Stimulated activated CD8-positive, alpha-beta memory T cell treated with anti-CD3 and anti-CD28 coated beads, Interleukin-4, amount 100 ng/mL, for 48 hours (primary cell): ENCODE measurements at regions not wholly inside any gene's neighbourhood (a gene's known extent, or its start where the extent isn't known, plus 50 kb on each side); places are given as distances from the start of the nearest gene placed in this dataset.

ENCODE experiments used
- DNase-seq: peaks from one replicate; pipeline ENCODE4 v3.0.0-alpha.2; 2020

DNA sequence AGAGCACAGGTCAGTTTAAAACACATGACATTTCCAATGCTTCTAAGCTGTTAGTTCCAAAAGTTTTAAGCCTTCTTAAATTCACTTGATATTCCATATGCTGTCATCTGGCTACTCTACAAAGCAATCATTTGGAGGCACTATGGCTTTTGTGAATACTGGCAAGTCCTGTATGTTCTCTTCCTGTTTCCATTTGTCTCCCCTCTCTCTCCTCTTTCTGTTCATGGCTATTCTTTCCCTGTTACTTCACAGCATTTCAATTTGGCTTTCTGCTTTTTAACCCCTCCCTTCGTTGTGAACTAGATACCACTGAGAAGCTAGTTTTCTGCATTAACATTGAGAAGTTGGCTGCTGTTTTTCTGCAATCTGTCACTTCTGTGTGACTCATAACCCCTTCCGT lies 1337.2 kb upstream of the CELF4 start:
- no peak for DNase-seq

- DNase-seq: no peak
These were observed 1334.8 kb upstream of the CELF4 start for GRCh38 chr18:38900445-38900844.

DNA sequence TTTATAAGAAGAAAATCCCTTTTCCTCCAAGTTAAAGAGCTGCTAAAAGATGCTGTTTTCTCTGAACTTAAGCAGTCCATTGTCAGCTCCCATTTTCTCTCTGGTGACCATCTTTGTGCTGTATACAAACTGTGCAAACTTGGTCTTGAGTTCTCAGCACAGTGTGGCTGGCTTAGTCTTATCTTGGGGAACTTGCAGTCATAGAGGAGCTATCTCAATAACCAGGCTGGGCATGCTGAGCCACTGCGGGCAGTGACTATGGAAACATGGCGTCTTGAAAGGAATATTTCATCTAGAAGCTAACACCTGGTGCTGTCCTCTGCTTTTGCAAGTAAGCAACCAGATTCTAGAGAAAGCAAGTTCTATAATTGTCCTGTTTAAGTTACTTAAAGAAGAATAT lies 1334.4 kb upstream of the CELF4 start:
- no peak for DNase-seq

- no peak for DNase-seq
These were observed 1333.7 kb upstream of the CELF4 start for GRCh38 chr18:38899252-38899651.

GRCh38 chr18:38898167-38898566 lies 1332.6 kb upstream of the CELF4 start:
- DNase-seq: no peak

DNA sequence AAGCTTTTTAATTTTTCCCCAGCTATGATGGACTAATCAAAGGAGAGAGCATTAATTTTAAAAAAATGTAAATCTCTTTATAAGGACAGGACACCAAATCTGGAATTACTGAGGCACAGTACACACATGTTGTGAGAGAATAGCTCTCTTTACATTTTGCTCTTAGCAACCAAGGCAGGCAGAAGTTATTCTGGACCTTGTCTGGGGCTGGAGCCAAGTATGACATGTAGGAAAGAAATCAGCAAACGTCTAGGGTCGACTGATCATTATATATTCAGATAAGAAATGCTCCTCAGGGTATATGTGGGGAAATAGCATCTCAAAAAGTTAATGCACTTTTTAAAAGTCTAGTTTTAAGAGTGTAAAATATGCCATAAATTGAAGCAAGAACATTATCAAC lies 1330.0 kb upstream of the CELF4 start:
- no peak for DNase-seq

- DNase-seq: no peak
These were observed 1322.0 kb upstream of the CELF4 start for GRCh38 chr18:38887671-38888020.

DNA sequence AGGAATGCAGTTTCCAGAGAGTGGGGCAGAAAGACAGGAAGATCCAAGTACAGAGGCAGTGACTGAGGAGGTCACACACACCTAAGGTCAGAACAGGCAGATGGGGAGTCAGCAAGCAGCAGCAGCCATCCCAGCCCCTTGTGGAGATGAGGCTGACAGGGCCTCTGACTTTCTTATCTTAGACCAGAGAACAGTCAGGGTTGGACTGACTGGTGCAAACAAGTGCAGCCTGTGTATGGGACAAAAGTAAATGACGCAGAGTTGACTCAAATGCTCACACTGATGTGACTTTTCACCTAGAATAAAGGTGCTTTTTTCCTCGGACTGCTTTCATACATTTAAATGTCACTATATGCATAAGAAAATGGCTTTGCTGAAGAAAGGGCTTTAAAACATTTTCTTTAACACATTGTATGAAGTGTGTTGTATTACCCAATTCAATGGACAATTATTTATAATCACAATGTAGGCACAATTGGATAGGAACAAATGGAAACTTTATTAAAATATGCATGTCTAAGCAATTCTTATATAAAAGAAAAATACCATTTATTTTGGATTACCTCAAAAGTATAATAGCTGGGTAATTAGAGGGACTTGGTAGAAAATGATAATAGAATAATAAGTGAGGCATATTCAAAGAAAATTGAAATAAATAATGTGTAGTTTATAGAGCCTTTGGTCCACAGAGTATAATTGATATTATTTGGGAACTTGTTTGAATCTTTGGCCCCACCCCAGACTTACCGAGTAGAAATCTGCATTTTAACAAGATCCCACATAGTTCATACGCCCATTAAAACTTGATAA lies 1321.5 kb upstream of the CELF4 start:
- no peak for DNase-seq

DNA sequence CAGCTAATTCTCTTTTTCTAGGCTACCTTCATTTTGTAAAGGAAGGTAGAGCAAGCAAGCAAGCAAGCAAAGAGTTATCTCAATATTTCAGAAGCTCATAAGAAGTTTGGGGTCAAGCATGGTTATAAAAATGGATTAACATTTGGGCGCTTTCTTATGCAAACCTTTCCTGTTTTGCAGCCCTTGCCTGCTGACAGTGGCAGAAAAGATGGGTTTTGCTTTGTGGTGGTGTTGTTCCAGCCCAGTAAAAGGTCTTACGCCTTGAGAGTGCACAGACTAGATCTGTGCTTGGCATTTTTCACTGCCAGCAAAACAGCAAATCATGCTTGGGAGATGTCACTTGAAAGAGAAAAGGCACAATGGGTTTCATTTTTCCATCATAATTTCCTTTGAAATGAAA lies 1320.6 kb upstream of the CELF4 start:
- no peak for DNase-seq

DNA sequence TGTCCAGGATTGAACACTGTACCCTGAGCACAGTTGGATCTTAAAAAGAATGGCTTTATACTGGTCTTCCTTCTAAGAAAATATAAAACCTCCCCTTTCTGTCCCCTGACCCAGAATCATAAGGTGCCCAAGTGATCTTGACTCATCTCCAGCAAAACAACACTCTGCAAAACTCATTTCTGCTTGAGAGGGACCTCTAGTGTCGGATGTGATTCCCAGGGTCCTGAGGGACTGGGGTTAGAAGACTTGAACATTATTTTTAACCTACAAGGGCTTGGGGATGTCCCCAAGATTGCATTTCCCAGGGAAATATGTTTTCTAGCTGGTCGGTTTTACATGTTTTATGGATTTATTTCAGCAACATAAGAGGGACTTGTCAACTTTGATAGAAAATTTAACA lies 1318.5 kb upstream of the CELF4 start:
- DNase-seq: no peak

- no peak for DNase-seq
These were observed 1317.5 kb upstream of the CELF4 start for GRCh38 chr18:38883111-38883510.

GRCh38 chr18:38879871-38880270 lies 1314.3 kb upstream of the CELF4 start:
- DNase-seq: no peak

- no peak for DNase-seq
These were observed 1306.7 kb upstream of the CELF4 start for GRCh38 chr18:38872342-38872741.

DNA sequence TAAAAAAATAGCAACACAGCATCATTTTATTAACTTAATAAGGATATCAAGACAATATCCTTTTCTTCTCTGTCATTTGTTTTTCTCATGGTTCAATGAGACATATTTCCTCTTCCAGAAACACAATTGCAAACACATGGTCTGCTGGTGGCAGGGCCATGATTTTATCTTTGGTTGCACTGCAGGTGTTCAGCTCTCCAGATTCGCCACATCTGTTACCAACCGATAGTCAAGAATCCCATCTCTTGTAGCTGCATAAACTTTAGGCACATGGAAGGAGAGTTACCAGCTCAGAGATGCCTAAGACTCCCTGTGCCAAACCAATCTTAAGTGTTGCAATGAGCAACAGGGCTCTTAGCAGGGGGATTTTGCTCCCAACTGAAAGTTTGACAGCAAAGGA lies 1303.2 kb upstream of the CELF4 start:
- DNase-seq: no peak

GRCh38 chr18:38867680-38868079 lies 1302.1 kb upstream of the CELF4 start:
- no peak for DNase-seq

DNA sequence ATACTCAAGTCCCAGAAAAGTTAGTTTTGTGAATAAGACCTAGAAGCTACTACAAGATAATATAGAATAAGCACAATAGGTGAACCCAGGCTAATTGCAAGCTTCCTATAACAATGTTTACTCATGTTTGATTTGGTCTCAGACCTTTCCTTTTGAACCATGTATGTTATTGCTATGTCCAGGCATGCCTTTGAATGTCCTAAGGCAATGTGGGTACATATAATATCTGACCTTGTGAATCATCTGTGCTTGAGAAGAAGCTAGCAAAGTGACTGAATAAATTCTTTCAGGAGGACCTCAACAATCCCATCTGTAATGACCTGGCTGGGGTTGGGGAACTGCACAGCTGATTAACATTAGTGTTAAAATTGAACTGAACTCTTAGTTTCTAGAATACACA lies 1285.9 kb upstream of the CELF4 start:
- no peak for DNase-seq

- DNase-seq: no peak
These were observed 1281.7 kb upstream of the CELF4 start for GRCh38 chr18:38847326-38847725.

DNA sequence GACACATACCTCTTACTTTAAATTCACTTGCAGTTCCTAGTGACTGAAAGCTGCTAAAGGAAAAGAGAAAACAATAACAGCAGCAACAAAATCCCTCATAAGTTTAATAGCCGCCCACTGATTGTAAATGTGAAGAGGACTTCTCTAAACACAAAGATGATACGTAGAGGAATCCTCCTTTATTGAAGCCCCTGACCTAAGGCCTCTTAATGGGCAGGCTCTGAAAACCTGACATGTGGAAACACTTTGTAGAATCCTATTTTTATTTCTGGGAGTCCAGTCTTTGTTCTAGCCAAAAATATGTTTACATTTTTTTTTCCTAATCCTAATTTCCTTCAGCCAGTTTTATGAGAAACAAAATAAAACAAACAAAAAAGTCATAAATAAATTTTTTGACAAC lies 1277.7 kb upstream of the CELF4 start:
- DNase-seq: no peak

DNA sequence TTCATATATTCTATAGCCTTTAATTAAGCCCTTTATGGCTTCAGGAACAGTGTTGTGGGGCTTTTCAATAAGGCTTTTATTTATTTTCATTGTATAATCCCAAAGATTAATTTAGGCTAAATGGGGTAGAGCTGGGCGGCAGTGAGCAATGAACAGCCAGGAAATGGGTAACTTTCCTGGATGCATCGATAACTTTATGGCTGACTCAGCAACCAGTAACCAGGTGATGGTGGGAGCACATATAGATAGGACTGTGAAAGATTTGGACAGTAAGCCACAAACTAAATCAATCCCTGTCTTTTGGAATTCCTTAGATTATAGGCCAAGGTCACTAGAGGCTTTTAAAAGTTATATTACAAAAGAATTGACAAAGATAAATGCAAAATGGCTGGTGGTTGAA lies 1260.6 kb upstream of the CELF4 start:
- DNase-seq: no peak

GRCh38 chr18:38811209-38811608 lies 1245.6 kb upstream of the CELF4 start:
- no peak for DNase-seq

- no peak for DNase-seq
These were observed 1245.2 kb upstream of the CELF4 start for GRCh38 chr18:38810789-38811188.

DNA sequence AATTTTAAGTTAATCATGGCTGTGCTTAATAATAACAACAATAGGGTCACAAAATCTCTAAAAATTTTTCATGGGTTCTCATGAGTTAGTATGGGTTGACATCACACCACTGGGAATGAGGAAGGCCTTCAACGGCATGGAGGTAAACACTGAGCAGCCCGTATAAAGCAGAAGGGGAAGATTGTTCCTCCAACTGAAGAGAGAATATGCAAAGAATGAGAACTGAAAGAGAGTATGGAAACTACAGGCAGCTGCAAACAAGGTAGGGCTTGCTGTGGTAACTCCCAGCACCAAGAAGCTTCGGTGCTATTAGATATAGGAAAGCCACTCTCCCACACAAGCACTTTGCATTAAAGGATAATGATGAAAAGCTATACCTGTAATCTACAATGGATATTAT lies 1242.3 kb upstream of the CELF4 start:
- DNase-seq: no peak

DNA sequence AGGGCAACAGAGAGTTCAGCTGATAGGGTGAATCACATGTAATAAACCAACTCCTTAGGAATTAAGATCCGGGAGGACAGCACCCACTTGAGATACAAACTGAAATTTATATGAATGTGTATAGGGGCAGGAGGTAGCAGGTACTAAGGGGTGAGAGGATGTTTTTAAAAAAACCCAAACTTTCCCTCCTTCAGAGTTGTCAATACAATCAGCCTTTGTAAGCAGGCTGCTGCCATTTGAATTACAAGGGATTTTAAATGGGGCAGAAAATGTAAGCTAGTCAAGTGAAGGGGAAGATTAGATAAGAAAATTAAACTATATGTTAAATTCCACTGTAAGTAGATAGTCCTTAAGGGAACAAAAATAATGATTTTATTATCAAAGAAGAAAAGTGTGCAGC lies 1239.7 kb upstream of the CELF4 start:
- DNase-seq: no peak

DNA sequence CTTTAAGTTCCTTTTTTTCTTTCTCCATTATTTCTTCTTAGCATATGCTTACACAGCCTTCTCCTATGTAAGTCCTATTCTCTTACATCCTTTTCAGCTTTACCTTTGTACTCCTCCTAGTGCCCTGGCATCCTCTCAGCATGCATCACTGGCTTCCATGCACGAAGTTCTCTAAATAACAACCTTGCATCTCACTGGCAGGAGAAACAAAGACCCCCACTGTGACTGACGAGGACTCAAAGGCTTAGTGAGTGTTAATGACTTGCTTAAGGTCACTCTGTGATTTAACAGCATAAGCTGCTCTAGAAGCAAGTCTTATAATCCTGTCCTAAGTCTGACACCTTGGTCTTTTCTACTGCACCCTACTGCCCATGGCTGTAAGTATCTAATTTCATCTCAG lies 1236.0 kb upstream of the CELF4 start:
- DNase-seq: no peak

DNA sequence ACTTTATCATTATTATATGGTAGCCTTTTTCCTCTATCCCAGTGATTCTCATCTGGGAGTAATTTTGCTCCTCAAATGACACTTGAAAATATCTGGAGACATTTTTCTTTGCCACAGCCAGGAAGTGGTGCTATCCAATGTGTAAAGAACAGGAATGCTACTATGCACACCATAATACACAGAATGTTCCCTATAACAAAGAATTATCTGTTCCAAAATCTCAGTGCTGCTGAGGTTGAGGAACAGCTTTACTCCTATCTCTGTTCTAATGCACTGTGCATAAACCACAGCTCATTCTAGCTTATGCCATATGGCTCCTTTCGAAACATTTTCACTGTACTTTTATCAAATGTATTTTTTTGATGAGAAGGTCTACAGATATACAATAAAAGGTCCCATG lies 1231.2 kb upstream of the CELF4 start:
- DNase-seq: no peak

GRCh38 chr18:38792731-38793130 lies 1227.1 kb upstream of the CELF4 start:
- no peak for DNase-seq
